ENCODE measurements at regions not wholly inside any gene's neighbourhood (a gene's known extent, or its start where the extent isn't known, plus 50 kb on each side); places are given as distances from the start of the nearest gene placed in this dataset.
A peak's percentile ranks its signal among the peaks of the same experiment; 100 is the strongest.
"Not testable (repeated sequence)": the region's sequence is repeated elsewhere in the genome, so short reads cannot be mapped to it uniquely, and the experiment has no call there.

DNA sequence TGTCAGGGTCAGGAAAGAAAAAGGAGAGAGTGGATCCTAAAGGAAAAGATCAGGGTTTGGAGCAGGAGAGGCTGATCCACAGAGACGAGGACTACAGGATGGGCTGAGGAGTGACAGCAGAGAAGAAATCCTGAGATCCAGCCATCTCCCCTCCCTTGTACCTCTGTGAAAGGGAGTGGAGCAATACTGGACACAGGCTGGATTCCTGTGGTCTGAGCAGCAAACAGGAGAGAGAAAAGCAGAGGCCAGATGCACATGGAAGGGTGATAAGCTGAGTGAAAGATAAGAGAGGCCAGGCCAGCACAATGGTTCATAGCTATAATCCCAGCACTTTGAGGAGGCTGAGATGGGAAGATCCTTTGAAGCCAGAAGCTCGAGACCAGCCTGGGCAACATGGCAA, 472.1 kb upstream of the TSHZ3 start:
- DNase-seq: no peak

DNA sequence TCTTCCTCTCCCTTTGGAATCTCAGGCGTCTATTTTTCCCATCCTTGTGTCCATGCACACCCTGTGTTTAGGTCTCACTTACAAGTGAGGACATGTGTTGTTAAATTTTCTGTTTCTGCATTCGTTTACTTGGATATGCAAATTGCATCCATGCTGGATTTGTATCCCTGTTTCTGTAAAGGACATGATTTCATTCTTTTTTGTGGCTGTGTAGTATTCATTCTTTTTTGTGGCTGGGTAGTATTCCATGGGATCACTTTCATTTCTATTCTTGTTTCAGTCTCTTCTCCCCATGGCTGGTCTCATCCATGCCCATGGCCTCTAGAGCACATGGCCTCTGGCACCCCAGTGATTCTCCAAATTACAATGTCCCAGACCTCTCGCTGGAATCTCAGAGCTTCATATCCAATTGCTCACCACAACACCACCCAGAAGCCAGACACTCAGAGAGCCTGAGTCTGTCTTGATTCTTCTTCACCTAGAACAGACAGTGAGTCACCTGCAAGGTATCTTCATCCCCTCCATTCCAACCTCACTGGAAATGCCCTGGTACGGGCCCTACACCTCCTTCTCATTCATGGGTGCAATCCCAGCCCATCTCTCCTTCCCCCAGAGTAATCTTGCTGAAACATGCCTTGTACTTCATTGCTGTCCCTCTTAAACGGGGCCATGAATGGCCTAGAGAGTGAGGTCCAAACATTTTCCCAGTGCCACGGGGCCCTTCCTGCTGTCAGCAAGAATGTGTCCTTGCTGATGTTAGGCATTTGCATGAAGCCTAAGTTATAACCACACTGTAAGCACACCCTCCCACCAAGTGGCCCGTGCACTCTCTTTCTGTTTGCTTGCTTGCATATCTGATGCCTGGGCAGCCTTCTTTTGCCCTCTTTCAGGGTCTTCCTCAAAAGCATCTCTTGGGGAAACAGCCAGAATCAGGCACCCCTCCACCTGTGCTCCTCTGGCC, 476.2 kb upstream of the TSHZ3 start:
- DNase-seq: no peak

DNA sequence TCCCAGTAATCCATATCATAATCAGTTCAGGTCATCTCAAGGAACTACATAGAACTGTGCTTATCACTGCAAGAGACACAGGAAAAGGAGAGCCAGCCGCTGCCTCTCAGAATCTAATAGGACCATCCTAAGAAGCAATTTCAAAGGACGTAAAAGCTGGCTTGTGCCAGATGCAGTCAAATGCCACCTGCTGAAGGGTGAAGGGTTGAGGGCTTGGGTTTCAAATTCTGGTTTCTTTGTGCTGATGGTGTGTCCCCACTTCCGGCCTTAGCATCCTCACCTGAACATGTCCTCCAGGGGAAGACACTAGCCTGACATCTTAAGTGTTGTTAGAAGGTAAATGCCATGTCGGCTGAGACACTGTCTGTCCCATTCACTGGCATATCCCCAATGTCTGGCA, 477.1 kb upstream of the TSHZ3 start:
- DNase-seq: no peak

DNA sequence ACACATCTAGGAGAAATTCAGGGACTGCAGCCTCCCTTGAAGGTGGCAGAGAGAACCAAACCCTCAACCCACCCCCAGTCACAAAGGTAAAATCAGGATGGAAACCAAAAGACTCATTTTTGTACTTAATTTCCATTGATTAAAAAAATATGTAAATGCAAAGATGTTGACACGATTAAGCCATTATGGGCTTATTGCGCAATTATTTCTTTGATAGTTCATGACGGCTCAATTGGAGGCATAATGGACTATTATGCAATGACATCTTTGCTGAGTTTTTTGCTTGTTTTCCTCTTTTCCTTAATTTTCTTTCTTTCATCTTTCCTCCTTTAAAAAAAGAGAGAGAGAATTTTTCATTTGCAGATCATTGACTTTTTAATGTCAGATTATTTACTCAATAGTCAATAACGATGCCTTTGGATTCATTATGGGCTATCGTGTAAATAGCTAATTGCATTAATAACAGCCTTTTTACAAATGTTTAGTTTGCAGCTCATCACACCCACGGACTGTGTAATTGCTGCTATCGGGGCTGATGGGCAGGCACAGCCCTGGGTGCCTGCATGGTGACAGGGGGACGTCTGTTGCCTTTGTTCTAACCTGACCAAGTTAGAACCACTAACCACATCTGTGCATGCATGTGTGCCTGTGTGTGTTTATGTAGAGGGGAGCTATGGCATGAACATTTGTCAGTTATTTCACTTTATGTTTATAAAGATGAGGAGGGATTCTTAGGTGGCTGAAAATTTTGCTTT, 482.4 kb upstream of the TSHZ3 start:
- no peak for DNase-seq

- DNase-seq: no peak
These were observed 482.9 kb upstream of the TSHZ3 start for GRCh38 chr19:31832176-31832548.

DNA sequence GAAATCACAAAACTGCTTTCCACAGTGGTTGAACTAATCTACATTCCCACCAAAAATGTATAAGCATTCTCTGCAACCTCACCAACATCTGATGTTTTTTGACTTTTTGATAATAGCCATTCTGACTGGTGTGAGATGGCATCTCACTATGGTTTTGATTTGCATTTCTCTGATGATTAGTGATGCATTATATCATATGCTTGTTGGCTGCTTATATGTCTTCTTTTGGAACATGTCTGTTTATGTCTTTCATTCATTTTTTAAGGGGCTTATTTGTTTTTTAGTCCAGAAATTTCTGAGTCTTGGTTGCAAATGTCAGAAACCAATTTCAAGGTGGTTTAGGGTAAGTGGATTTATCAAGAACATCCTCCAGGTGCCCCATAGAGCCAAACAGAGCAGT, 484.8 kb upstream of the TSHZ3 start:
- no peak for DNase-seq

- peak; percentile 45 for DNase-seq
These were observed 489.1 kb upstream of the TSHZ3 start for GRCh38 chr19:31838163-31838815.

GRCh38 chr19:31840371-31840770, 491.1 kb upstream of the TSHZ3 start:
- DNase-seq: no peak

DNA sequence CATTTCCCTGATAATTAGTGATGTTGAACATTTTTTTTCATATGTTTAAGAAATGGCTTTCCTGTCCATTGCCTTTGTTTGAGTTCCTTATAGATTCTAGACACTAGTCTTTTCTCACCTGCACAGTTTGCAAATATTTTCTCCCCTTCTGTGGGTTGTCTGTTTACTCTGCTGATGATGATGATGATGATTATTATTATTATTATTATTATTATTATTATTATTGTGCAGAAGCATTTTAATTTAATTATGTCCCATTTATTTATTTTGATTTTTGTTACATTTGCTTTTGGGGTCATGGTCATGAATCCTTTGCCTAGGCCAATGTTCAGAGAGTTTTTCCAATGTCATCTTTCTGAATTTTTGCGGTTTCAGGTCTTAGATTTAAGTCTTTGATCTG, 492.5 kb upstream of the TSHZ3 start:
- no peak for DNase-seq

- no peak for DNase-seq
These were observed 482.3 kb upstream of the ZNF507 start for GRCh38 chr19:31863122-31863521.

GRCh38 chr19:31874313-31874712, 471.1 kb upstream of the ZNF507 start:
- no peak for DNase-seq

GRCh38 chr19:31875591-31875990, 469.8 kb upstream of the ZNF507 start:
- no peak for DNase-seq

GRCh38 chr19:31880283-31880682, 465.1 kb upstream of the ZNF507 start:
- DNase-seq: no peak

DNA sequence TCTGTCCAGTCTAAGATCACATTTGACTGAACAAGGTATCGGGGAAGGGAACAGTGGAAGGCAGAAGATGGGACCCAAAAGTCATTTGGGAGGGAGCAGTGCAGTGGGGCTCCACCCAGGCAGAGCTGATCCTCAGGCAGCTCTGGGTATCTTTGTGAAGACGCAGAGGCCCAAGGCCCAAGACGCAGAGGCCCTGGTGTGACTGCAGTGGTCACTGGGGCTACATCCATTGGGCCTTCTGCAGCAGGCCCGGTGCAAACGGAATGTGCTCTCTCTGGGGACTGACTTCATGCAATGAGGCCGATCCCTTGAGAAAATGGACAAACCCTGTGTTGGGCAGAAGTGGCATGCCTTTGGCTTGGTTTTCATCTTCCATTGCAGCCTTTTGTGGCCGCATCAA, 463.4 kb upstream of the ZNF507 start:
- DNase-seq: no peak

GRCh38 chr19:31882709-31883108, 462.7 kb upstream of the ZNF507 start:
- DNase-seq: no peak

DNA sequence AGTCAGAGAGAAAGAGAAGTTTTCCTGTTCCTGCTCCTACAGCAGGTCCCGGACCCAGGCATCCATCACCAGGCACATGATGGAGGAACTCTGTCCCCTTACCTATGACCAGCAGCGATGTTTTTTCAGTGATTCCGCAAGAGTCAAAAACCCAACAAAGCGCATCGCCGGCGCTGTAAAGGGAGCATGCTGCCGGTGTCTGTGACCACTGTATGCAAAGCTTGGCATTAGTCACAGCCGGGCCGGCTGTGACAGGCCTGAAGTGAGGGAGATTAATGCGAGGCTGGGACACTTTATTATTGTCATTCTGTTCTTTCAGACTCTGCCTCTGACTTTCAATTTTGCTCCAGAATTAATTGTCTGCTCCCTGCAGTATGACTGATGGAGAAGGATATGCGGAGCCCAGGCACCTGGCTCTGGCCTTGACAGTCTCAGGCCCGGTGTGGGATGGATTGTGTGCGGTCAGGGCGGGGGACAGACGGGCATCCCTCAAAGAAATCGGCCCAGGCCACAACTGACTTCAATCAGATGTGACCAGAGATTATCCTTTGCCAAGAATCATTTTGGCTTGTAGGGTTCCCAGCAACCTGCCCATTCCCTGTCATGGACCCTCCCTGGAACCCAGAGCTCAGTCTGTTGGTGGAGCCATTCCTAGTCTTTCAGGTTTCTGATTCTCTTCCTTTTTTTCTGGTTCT, 462.0 kb upstream of the ZNF507 start:
- no peak for DNase-seq

DNA sequence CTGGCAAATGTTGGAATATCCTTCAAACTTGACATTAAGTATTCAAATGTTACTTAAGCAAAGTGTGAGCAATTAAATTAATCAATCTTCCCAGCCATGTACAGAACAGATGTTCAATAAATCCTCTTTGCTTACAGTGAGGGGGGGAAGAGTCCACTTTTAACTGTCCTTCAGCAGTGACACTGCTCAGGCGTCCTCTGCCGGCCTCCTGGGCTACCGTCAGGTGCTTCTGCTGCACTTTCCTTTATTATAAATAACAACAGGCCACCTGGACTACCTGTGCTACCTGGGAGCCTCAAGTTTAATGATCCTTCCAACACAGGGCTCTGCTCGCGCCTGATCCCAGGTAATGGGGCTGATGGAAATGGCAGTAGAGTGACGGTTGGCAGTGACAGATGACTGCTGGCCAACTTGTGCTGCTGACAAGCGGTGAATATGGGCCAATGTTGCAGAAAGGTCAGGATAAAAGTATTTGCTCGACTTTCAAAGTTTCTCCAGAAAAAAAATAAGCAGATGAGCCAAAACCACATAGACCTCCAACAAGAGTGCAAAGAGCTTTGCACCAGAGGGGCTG, 460.0 kb upstream of the ZNF507 start:
- no peak for DNase-seq

DNA sequence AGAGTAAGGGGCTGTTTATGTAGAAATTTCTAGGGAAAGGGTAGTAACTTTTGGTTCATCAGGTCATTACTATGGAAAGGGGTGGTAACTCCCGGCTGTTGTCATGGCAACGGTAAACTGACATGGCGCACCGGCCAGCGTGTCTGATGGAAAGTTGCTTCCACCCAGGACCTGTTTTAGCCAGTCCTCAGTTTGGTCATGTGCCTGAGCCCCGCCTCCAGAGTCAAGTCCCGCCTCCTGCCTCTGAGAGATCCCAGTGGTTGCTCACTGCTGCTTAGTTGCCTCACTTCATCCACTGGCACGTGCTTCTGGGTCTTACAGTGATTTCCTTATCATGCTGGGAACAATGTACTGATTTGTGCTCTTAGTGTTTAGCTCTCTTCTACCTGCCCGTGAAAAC, 455.2 kb upstream of the ZNF507 start:
- DNase-seq: no peak

- no peak for DNase-seq
These were observed 453.4 kb upstream of the ZNF507 start for GRCh38 chr19:31892060-31892459.

- not testable (repeated sequence) for DNase-seq
These were observed 451.9 kb upstream of the ZNF507 start for GRCh38 chr19:31893491-31893890.

- DNase-seq: no peak
These were observed 451.0 kb upstream of the ZNF507 start for GRCh38 chr19:31894451-31894850.

DNA sequence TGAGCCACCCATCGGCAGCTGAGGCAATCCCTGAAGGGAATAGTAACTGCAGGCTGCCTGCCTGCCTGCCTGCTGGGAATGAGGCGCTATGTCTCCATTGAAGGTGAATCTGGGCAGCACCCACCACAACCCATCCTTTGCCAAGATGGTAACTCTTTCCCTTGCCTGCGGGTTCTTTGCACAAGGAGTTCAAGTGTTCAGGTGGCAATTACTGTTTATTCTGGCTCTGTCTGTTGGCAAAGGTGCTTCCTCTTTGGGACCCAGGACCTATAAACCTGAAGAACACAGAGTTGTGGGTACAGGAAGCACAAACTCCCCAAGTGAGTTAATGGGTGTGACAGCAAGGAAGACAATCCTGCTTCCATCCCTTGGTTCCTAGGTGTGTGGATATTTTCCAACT, 448.1 kb upstream of the ZNF507 start:
- DNase-seq: no peak

DNA sequence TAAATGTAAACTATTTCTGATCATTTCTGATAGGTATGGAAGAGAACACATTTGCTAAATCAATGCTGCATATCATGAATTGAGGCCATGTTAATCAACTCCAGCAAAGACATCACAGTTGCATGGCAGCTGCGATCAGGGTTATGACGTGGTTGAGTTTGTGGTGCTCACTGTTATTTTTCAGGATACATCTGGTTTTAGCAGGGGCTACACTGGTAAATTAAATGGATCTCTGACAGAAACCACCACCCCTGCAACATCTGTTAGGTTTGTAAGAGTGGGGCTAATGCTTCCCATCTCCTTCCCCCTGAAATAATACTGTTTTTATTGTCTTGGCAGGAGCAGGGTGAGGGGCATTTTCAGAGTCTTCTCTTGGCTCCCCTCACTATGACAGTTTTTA, 444.4 kb upstream of the ZNF507 start:
- no peak for DNase-seq
